ENCODE measurements at regions not wholly inside any gene's neighbourhood (a gene's known extent, or its start where the extent isn't known, plus 50 kb on each side); places are given as distances from the start of the nearest gene placed in this dataset.

DNA sequence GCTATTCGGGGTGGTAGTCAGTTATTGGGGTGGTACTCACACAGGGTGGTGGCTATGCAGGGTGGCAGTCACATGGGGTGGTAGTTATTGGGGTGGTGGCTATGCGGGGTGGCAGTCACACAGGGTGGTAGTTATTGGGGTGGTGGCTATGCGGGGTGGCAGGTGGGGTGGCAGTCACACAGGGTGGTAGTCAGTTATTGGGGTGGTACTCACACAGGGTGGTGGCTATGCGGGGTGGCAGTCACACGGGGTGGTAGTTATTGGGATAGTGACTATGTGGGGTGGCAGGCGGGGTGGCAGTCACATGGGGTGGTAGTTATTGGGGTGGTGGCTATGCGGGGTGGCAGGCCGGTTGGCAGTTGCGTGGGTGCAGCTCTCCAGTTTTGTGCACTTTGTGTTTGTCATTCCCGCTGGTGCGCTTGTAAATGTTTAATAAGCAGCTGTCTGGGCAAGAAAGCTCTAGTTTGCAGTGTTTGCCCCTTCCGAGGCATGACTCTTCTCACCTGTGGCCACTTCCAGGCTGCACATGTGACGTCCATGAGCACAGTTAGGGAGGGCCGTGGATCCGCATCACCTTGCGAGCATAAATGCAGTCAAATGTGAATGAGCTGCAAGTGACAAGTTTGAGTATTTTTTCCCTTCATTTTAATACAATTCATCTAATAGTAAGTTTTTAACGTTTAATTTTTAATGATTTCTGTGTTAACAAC lies 219.0 kb upstream of the CST7 start:
- Histone ChIP-seq H3K9me2 (replicated peaks; ENCODE audit: low read depth, low read length) (no peaks in the 10 kb centered on the region), H3F3A (ENCODE audit: low read depth) (no peaks in the 10 kb centered on the region), H3K4me2 (ENCODE audit: low read depth, low read length, poor library complexity, severe bottlenecking) (no peak overlapping the region), H3K4me1 (ENCODE audit: insufficient read depth, low read length, poor library complexity, severe bottlenecking) (no peaks in the 10 kb centered on the region), H3K27me3 (ENCODE audit: insufficient read depth, low read length, poor library complexity, severe bottlenecking) (no peaks in the 10 kb centered on the region), H3K9me3 (ENCODE audit: insufficient read depth, low read depth, low read length) (no peaks in the 10 kb centered on the region), H3K9ac (ENCODE audit: low read depth, low read length, poor library complexity, severe bottlenecking) (no peak overlapping the region), H2AFZ (ENCODE audit: low read length) (no peak overlapping the region), H4K20me1 (ENCODE audit: insufficient read depth, low read length, poor library complexity, severe bottlenecking) (no peaks in the 10 kb centered on the region), H3K79me2 (ENCODE audit: insufficient read depth, low read length) (no peaks in the 10 kb centered on the region), H3K36me3 (ENCODE audit: insufficient read depth, low read length) (no peaks in the 10 kb centered on the region), H3K4me3 (ENCODE audit: low read length, poor library complexity, severe bottlenecking) (no peak overlapping the region)
- TF ChIP-seq, protein P1, sequence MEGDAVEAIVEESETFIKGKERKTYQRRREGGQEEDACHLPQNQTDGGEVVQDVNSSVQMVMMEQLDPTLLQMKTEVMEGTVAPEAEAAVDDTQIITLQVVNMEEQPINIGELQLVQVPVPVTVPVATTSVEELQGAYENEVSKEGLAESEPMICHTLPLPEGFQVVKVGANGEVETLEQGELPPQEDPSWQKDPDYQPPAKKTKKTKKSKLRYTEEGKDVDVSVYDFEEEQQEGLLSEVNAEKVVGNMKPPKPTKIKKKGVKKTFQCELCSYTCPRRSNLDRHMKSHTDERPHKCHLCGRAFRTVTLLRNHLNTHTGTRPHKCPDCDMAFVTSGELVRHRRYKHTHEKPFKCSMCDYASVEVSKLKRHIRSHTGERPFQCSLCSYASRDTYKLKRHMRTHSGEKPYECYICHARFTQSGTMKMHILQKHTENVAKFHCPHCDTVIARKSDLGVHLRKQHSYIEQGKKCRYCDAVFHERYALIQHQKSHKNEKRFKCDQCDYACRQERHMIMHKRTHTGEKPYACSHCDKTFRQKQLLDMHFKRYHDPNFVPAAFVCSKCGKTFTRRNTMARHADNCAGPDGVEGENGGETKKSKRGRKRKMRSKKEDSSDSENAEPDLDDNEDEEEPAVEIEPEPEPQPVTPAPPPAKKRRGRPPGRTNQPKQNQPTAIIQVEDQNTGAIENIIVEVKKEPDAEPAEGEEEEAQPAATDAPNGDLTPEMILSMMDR (conservative IDR thresholded peaks at IDR 0.05; ENCODE audit: low read length), result no peak
- TF ChIP-seq EZH2phosphoT487 (IDR thresholded peaks at IDR 0.05; ENCODE audit: borderline replicate concordance), result no peak

DNA sequence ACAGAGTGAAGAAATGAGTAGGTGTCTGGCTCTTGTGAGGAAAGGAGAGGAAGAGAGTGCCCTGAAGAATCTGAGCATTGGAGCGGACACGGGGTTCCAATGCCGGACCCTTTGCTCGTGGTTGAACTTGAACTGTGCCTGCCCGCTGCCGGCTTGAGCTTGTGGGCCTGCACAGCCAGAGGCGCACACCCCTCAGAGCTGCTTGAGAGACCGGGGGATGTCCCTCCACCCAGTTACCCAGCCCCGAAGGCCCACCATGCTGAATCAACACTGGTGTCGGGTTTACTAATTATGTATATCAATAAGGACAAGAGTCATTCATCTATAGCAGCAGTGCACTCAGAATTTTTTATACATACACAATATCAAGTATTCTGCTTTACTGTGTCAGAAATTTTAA lies 218.3 kb upstream of the CST7 start:
- H3K9ac ChIP-seq (ENCODE audit: low read depth, low read length, poor library complexity, severe bottlenecking), result no peak overlapping the region
- no peak overlapping the region for H3K4me2 ChIP-seq (ENCODE audit: low read depth, low read length, poor library complexity, severe bottlenecking)
- no peaks in the 10 kb centered on the region for H3K79me2 ChIP-seq (ENCODE audit: insufficient read depth, low read length)
- no peaks in the 10 kb centered on the region for H3K9me2 ChIP-seq (replicated peaks; ENCODE audit: low read depth, low read length)
- no peak overlapping the region for H2AFZ ChIP-seq (ENCODE audit: low read length)
- no peaks in the 10 kb centered on the region for H3K4me1 ChIP-seq (ENCODE audit: insufficient read depth, low read length, poor library complexity, severe bottlenecking)
- no peaks in the 10 kb centered on the region for H3K27me3 ChIP-seq (ENCODE audit: insufficient read depth, low read length, poor library complexity, severe bottlenecking)
- H4K20me1 ChIP-seq (ENCODE audit: insufficient read depth, low read length, poor library complexity, severe bottlenecking), result no peaks in the 10 kb centered on the region
- H3F3A ChIP-seq (ENCODE audit: low read depth), result no peaks in the 10 kb centered on the region
- TF ChIP-seq EZH2phosphoT487 (IDR thresholded peaks at IDR 0.05; ENCODE audit: borderline replicate concordance), result no peak
- TF ChIP-seq, protein P1 (conservative IDR thresholded peaks at IDR 0.05; ENCODE audit: low read length), result no peak
- no peaks in the 10 kb centered on the region for H3K9me3 ChIP-seq (ENCODE audit: insufficient read depth, low read depth, low read length)
- H3K4me3 ChIP-seq (ENCODE audit: low read length, poor library complexity, severe bottlenecking), result no peak overlapping the region
- H3K36me3 ChIP-seq (ENCODE audit: insufficient read depth, low read length), result no peaks in the 10 kb centered on the region

DNA sequence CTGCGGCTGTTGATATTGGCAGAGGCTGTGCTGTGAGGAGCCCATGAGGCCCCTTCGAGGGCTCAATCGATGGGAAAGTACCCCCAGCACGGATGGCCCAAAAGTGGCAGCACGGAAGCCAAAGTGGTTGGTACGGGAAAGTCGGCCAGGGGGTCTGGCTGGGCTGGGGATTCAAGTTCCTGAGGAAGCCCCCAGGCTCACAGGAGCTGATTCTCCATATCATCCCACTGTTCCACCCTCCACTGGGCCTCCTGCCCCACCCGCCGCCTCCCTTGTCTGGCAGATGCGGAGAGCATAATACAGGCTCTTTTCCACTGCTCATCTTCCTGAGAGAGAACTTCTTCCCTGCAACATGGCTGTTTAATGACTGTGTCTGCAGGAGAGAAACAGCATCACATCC lies 217.8 kb upstream of the CST7 start:
- Histone ChIP-seq H3K4me2 (ENCODE audit: low read depth, low read length, poor library complexity, severe bottlenecking) (no peak overlapping the region), H2AFZ (ENCODE audit: low read length) (no peak overlapping the region), H3K9me2 (replicated peaks; ENCODE audit: low read depth, low read length) (no peaks in the 10 kb centered on the region), H3K9ac (ENCODE audit: low read depth, low read length, poor library complexity, severe bottlenecking) (no peak overlapping the region), H3K9me3 (ENCODE audit: insufficient read depth, low read depth, low read length) (no peaks in the 10 kb centered on the region), H4K20me1 (ENCODE audit: insufficient read depth, low read length, poor library complexity, severe bottlenecking) (no peaks in the 10 kb centered on the region), H3K79me2 (ENCODE audit: insufficient read depth, low read length) (no peaks in the 10 kb centered on the region), H3K4me1 (ENCODE audit: insufficient read depth, low read length, poor library complexity, severe bottlenecking) (no peaks in the 10 kb centered on the region), H3K36me3 (ENCODE audit: insufficient read depth, low read length) (no peaks in the 10 kb centered on the region), H3K4me3 (ENCODE audit: low read length, poor library complexity, severe bottlenecking) (no peak overlapping the region), H3F3A (ENCODE audit: low read depth) (no peaks in the 10 kb centered on the region), H3K27me3 (ENCODE audit: insufficient read depth, low read length, poor library complexity, severe bottlenecking) (no peaks in the 10 kb centered on the region)
- TF ChIP-seq, protein P1 (conservative IDR thresholded peaks at IDR 0.05; ENCODE audit: low read length), result no peak
- TF ChIP-seq EZH2phosphoT487 (IDR thresholded peaks at IDR 0.05; ENCODE audit: borderline replicate concordance), result no peak

All from Loucy (cell line).